ENCODE measurements at regions not wholly inside any gene's neighbourhood (a gene's known extent, or its start where the extent isn't known, plus 50 kb on each side); places are given as distances from the start of the nearest gene placed in this dataset.

DNA sequence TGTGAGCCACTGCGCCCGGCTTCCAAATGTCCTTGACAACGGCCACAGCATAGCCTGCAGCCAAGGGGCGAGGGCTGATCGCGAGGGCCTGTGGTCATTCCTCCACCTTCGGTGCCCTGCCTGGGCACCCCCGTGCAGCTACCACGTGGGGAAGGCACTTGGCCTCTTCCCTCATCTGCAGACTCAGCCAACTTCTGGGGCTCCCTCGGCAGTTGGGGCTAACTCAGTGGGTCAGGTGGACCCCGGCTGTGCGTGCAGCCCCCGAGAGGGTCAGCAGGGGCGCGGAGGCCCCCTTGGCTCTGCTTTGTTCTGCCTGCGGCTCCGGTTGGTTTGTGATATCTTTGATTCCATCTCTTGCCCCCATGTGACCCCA, 52.9 kb upstream of the BHLHE23 start:
- Histone ChIP-seq H3K4me3 (ENCODE audit: low read depth in 1 of 3, low read length in 3 of 3) (no peak overlapping the region), H3K36me3 (ENCODE audit: control insufficient read depth in 4 of 4, insufficient read depth in 3 of 4, low read depth in 1 of 4, low read length in 3 of 4) (no peaks in the 10 kb centered on the region), H3K9ac (ENCODE audit: low read depth in 1 of 2, low read length in 2 of 2) (no peak overlapping the region), H3K4me1 (ENCODE audit: control insufficient read depth in 4 of 4, insufficient read depth in 4 of 4, low read length in 3 of 4) (peaks cover 0 to 5% (median 0%) of the 10 kb centered on the region in 4 donors), H3K27me3 (ENCODE audit: control insufficient read depth in 4 of 4, insufficient read depth in 4 of 4, low read length in 3 of 4) (peaks cover 0 to 4% (median 3%) of the 10 kb centered on the region in 4 donors), H3K27ac (ENCODE audit: low read depth in 1 of 2, low read length in 2 of 2) (no peak overlapping the region), H3K9me3 (ENCODE audit: control insufficient read depth in 4 of 4, low read length in 3 of 4) (no peaks in the 10 kb centered on the region)
- TF ChIP-seq, protein P1, sequence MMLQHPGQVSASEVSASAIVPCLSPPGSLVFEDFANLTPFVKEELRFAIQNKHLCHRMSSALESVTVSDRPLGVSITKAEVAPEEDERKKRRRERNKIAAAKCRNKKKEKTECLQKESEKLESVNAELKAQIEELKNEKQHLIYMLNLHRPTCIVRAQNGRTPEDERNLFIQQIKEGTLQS (IDR thresholded peaks at IDR 0.05) = no peak
- TF ChIP-seq, protein P2, sequence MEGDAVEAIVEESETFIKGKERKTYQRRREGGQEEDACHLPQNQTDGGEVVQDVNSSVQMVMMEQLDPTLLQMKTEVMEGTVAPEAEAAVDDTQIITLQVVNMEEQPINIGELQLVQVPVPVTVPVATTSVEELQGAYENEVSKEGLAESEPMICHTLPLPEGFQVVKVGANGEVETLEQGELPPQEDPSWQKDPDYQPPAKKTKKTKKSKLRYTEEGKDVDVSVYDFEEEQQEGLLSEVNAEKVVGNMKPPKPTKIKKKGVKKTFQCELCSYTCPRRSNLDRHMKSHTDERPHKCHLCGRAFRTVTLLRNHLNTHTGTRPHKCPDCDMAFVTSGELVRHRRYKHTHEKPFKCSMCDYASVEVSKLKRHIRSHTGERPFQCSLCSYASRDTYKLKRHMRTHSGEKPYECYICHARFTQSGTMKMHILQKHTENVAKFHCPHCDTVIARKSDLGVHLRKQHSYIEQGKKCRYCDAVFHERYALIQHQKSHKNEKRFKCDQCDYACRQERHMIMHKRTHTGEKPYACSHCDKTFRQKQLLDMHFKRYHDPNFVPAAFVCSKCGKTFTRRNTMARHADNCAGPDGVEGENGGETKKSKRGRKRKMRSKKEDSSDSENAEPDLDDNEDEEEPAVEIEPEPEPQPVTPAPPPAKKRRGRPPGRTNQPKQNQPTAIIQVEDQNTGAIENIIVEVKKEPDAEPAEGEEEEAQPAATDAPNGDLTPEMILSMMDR (IDR thresholded peaks at IDR 0.05; ENCODE audit: low read depth, low read length, missing input control) = no peak
- TF ChIP-seq RXRA (IDR thresholded peaks at IDR 0.05) (no peak), HNF4A (conservative IDR thresholded peaks at IDR 0.05) (no peak)
- TF ChIP-seq, protein P3, sequence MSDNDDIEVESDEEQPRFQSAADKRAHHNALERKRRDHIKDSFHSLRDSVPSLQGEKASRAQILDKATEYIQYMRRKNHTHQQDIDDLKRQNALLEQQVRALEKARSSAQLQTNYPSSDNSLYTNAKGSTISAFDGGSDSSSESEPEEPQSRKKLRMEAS (IDR thresholded peaks at IDR 0.05) = no peak
- 76% methylated on average over 17 of the region's 17 CpGs for WGBS
- no peak for DNase-seq (ENCODE audit: low spot score)

DNA sequence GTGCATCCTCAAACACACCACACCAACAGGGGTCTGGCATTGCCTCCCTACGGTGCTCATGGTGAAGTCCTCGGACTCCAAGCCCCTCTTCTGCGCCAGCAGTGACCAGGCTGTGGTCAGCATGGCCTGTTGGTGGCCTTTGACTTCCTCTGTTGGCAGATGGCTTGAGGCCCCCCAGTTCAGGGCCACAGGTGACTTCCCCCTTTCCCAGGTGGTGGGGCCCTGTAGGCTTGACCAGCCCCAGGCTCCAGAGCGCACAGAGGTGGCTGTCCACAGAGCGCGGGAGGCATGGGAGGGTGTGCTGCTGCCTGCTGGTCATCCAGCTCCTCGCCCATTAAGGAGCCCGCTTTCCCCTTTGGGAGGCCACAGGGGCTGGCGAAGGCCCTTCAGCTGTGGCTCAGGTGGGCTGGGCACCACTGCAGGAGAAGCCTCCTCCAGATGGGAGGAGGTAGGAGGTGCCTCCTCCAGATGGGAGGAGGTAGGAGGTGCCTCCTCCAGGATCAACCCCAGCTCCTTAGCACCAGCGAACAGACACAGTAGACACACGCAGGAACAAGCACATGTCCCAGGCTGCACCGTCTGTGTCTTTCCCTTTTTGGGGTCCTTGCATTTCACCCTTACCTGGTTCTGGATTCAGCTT, 52.1 kb upstream of the BHLHE23 start:
- DNase-seq (ENCODE audit: low spot score) = no peak
- TF ChIP-seq SP1 (IDR thresholded peaks at IDR 0.05) (no peak), YY1 (IDR thresholded peaks at IDR 0.05) (no peak), HNF4A (conservative IDR thresholded peaks at IDR 0.05) (no peak), HNF4G (IDR thresholded peaks at IDR 0.05) (no peak), EGR1 (IDR thresholded peaks at IDR 0.05; ENCODE audit: low read depth in 2 of 2) (no peak), FOXA1 (IDR thresholded peaks at IDR 0.05) (no peak), RAD21 (IDR thresholded peaks at IDR 0.05) (no peak), NR2F2 (IDR thresholded peaks at IDR 0.05) (no peak), TAF1 (conservative IDR thresholded peaks at IDR 0.05) (no peak)
- TF ChIP-seq, protein P4, sequence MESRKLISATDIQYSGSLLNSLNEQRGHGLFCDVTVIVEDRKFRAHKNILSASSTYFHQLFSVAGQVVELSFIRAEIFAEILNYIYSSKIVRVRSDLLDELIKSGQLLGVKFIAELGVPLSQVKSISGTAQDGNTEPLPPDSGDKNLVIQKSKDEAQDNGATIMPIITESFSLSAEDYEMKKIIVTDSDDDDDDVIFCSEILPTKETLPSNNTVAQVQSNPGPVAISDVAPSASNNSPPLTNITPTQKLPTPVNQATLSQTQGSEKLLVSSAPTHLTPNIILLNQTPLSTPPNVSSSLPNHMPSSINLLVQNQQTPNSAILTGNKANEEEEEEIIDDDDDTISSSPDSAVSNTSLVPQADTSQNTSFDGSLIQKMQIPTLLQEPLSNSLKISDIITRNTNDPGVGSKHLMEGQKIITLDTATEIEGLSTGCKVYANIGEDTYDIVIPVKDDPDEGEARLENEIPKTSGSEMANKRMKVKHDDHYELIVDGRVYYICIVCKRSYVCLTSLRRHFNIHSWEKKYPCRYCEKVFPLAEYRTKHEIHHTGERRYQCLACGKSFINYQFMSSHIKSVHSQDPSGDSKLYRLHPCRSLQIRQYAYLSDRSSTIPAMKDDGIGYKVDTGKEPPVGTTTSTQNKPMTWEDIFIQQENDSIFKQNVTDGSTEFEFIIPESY (IDR thresholded peaks at IDR 0.05) = no peak
- TF ChIP-seq, protein P1 (IDR thresholded peaks at IDR 0.05) = no peak
- WGBS = 68% methylated on average over 12 of the region's 12 CpGs
- Histone ChIP-seq H3K27me3 (ENCODE audit: control insufficient read depth in 4 of 4, insufficient read depth in 4 of 4, low read length in 3 of 4) (peaks cover 0 to 4% (median 2%) of the 10 kb centered on the region in 4 donors), H3K4me3 (ENCODE audit: low read depth in 1 of 3, low read length in 3 of 3) (no peak overlapping the region), H3K9me3 (ENCODE audit: control insufficient read depth in 4 of 4, low read length in 3 of 4) (no peaks in the 10 kb centered on the region), H3K27ac (ENCODE audit: low read depth in 1 of 2, low read length in 2 of 2) (no peak overlapping the region), H3K36me3 (ENCODE audit: control insufficient read depth in 4 of 4, insufficient read depth in 3 of 4, low read depth in 1 of 4, low read length in 3 of 4) (no peaks in the 10 kb centered on the region), H3K4me1 (ENCODE audit: control insufficient read depth in 4 of 4, insufficient read depth in 4 of 4, low read length in 3 of 4) (peaks cover 0 to 5% (median 0%) of the 10 kb centered on the region in 4 donors), H3K9ac (ENCODE audit: low read depth in 1 of 2, low read length in 2 of 2) (no peak overlapping the region)
